Suprapubic skin (tissue), 4 donors: ENCODE measurements at regions not wholly inside any gene's neighbourhood (a gene's known extent, or its start where the extent isn't known, plus 50 kb on each side); places are given as distances from the start of the nearest gene placed in this dataset.

Experiments used
- DNase-seq, 2 donors: peaks; one replicate each; pipeline ENCODE4 v3.0.0-alpha.2; 2019; ENCODE audit warnings: low spot score in 2 of 2
- H3K27ac ChIP-seq: fragments of 200-600 bp; sonication (generic); one replicate; pipeline ENCODE4 v1.5.1; 2019
- H3K27me3 ChIP-seq: fragments of 200-600 bp; sonication (generic); one replicate; pipeline ENCODE4 v1.5.1; 2019
- H3K36me3 ChIP-seq: fragments of 200-600 bp; sonication (generic); one replicate; pipeline ENCODE4 v1.5.1; 2019
- H3K4me1 ChIP-seq: fragments of 200-600 bp; sonication (generic); one replicate; pipeline ENCODE4 v1.5.1; 2019
- H3K4me3 ChIP-seq: fragments of 200-600 bp; sonication (generic); one replicate; pipeline ENCODE4 v1.5.1; 2019; ENCODE audit warnings: mild to moderate bottlenecking
- H3K9me3 ChIP-seq: fragments of 200-600 bp; sonication (generic); one replicate; pipeline ENCODE4 v1.5.1; 2019
- EP300 ChIP-seq: sonication (generic); formaldehyde crosslinking; IDR thresholded peaks from one replicate; pipeline ENCODE4 v1.6.1; 2017; ENCODE audit warnings: antibody characterized with exemption
- POLR2A ChIP-seq, 2 donors: fragments of 450-650 bp; IDR thresholded peaks; one replicate each; pipeline ENCODE4 v1.6.1; 2017; ENCODE audit warnings: antibody characterized with exemption in 2 of 2, mild to moderate bottlenecking in 2 of 2, moderate library complexity in 2 of 2
- POLR2AphosphoS5 ChIP-seq, 3 donors: sonication (generic); formaldehyde crosslinking; IDR thresholded peaks; one replicate each; pipeline ENCODE4 v1.6.1; 2017; ENCODE audit warnings: antibody characterized with exemption in 3 of 3
- WGBS: methylation state at CpG from one replicate; pipeline ENCODE4 v1.1.5; 2018; 5-methylcytosine and 5-hydroxymethylcytosine counted together
- TF ChIP-seq, protein P1 (sequence below), 2 donors: fragments of 200-600 bp in 1 of 2; fragments of 450-650 bp in 1 of 2; sonication (generic) in 1 of 2; IDR thresholded peaks; one replicate each; pipeline ENCODE4 v1.5.1; 2016 to 2019; ENCODE audit warnings: antibody characterized with exemption in 2 of 2, mild to moderate bottlenecking in 1 of 2, moderate library complexity in 1 of 2

- no peak overlapping the region for H3K4me3 ChIP-seq
- DNase-seq = no peak
- peaks cover 73% of the 10 kb centered on the region for H3K27me3 ChIP-seq
- 94% methylated on average over 9 of the region's 41 CpGs for WGBS
- H3K4me1 ChIP-seq = no peaks in the 10 kb centered on the region
- H3K27ac ChIP-seq = no peak overlapping the region
- TF ChIP-seq POLR2AphosphoS5 (IDR thresholded peaks at IDR 0.05) = no peak
- TF ChIP-seq, protein P1, sequence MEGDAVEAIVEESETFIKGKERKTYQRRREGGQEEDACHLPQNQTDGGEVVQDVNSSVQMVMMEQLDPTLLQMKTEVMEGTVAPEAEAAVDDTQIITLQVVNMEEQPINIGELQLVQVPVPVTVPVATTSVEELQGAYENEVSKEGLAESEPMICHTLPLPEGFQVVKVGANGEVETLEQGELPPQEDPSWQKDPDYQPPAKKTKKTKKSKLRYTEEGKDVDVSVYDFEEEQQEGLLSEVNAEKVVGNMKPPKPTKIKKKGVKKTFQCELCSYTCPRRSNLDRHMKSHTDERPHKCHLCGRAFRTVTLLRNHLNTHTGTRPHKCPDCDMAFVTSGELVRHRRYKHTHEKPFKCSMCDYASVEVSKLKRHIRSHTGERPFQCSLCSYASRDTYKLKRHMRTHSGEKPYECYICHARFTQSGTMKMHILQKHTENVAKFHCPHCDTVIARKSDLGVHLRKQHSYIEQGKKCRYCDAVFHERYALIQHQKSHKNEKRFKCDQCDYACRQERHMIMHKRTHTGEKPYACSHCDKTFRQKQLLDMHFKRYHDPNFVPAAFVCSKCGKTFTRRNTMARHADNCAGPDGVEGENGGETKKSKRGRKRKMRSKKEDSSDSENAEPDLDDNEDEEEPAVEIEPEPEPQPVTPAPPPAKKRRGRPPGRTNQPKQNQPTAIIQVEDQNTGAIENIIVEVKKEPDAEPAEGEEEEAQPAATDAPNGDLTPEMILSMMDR (IDR thresholded peaks at IDR 0.05) = no peak
- TF ChIP-seq EP300 = no peak
- TF ChIP-seq POLR2A (IDR thresholded peaks at IDR 0.05) = no peak
- no peaks in the 10 kb centered on the region for H3K36me3 ChIP-seq
- H3K9me3 ChIP-seq = no peaks in the 10 kb centered on the region
Observed at GRCh38 chr17:74113326-74113725, 90.2 kb upstream of the RPL38 start.

- Histone ChIP-seq H3K4me1 (no peaks in the 10 kb centered on the region), H3K36me3 (no peaks in the 10 kb centered on the region), H3K4me3 (no peak overlapping the region), H3K27ac (no peak overlapping the region), H3K27me3 (peaks cover 72% of the 10 kb centered on the region), H3K9me3 (no peaks in the 10 kb centered on the region)
- no peak for TF ChIP-seq POLR2AphosphoS5 (IDR thresholded peaks at IDR 0.05)
- TF ChIP-seq POLR2A (IDR thresholded peaks at IDR 0.05) = no peak
- TF ChIP-seq EP300 = no peak
- TF ChIP-seq, protein P1 (IDR thresholded peaks at IDR 0.05) = no peak
- DNase-seq = no peak
- WGBS = 67% methylated on average over 20 of the region's 23 CpGs
Observed at GRCh38 chr17:74113952-74114351, 89.5 kb upstream of the RPL38 start.

GRCh38 chr17:74114881-74115470 is 88.5 kb upstream of the RPL38 start:
- Histone ChIP-seq H3K27ac (no peak overlapping the region), H3K4me3 (no peak overlapping the region), H3K4me1 (no peaks in the 10 kb centered on the region), H3K27me3 (peaks cover 70% of the 10 kb centered on the region), H3K9me3 (no peaks in the 10 kb centered on the region), H3K36me3 (no peaks in the 10 kb centered on the region)
- DNase-seq = no peak
- WGBS = 78% methylated on average over 8 of the region's 10 CpGs
- TF ChIP-seq, protein P1 (IDR thresholded peaks at IDR 0.05) = no peak
- TF ChIP-seq EP300 = no peak
- no peak for TF ChIP-seq POLR2AphosphoS5 (IDR thresholded peaks at IDR 0.05)
- no peak for TF ChIP-seq POLR2A (IDR thresholded peaks at IDR 0.05)

DNA sequence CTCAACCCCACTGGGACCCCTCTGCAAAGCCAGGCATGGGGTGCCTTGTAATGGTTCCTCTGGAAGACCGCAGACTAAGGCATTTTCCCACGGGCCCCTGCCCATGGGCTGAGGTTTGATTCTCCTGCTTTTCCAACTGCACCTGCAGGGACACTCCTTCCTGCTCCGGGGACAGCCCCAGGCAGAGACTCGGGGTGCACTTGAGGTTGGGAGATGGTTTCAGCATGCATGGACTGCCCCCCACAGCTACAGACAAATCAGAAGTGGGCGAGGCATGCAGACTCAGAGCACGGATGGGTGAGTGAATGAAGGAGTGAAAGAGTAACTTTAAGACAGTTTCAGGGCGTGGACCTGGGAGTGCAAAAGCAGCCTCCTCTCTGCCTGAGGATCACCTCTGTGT is 87.9 kb upstream of the RPL38 start:
- no peaks in the 10 kb centered on the region for H3K9me3 ChIP-seq
- H3K4me1 ChIP-seq = no peaks in the 10 kb centered on the region
- TF ChIP-seq EP300 = no peak
- no peak for TF ChIP-seq POLR2AphosphoS5 (IDR thresholded peaks at IDR 0.05)
- TF ChIP-seq POLR2A (IDR thresholded peaks at IDR 0.05) = no peak
- TF ChIP-seq, protein P1 (IDR thresholded peaks at IDR 0.05) = no peak
- 40% methylated on average over 7 of the region's 7 CpGs for WGBS
- H3K4me3 ChIP-seq = no peak overlapping the region
- H3K36me3 ChIP-seq = no peaks in the 10 kb centered on the region
- DNase-seq = peak in 1 of 2 donors; percentile 29
- H3K27ac ChIP-seq = no peak overlapping the region
- H3K27me3 ChIP-seq = peaks cover 73% of the 10 kb centered on the region

GRCh38 chr17:74116087-74116717 is 87.3 kb upstream of the RPL38 start:
- no peak for DNase-seq
- Histone ChIP-seq H3K4me1 (no peaks in the 10 kb centered on the region), H3K9me3 (no peaks in the 10 kb centered on the region), H3K27ac (no peak overlapping the region), H3K27me3 (peaks cover 72% of the 10 kb centered on the region), H3K4me3 (no peak overlapping the region), H3K36me3 (no peaks in the 10 kb centered on the region)
- TF ChIP-seq POLR2AphosphoS5 (IDR thresholded peaks at IDR 0.05) (no peak), EP300 (no peak), POLR2A (IDR thresholded peaks at IDR 0.05) (no peak)
- TF ChIP-seq, protein P1 (IDR thresholded peaks at IDR 0.05) = no peak
- WGBS = 31% methylated on average over 8 of the region's 9 CpGs
